AG04450 (cell line): ENCODE measurements at regions not wholly inside any gene's neighbourhood (a gene's known extent, or its start where the extent isn't known, plus 50 kb on each side); places are given as distances from the start of the nearest gene placed in this dataset.
"Not testable (repeated sequence)": the region's sequence is repeated elsewhere in the genome, so short reads cannot be mapped to it uniquely, and the experiment has no call there.

ENCODE experiments used
- CTCF ChIA-PET: fragments of 300-600, 350-600 bp; formaldehyde crosslinking; extraction: SDS; loops from one replicate; lab custom pipeline; 2022; ENCODE audit warnings: antibody characterized with exemption, inconsistent platforms; lab: Charles Lee
- POLR2A ChIA-PET: fragments of 350-600 bp; formaldehyde crosslinking; extraction: SDS; loops from one replicate; lab custom pipeline; 2021; ENCODE audit warnings: antibody characterized with exemption, inconsistent platforms; lab: Yijun Ruan, JAX
- DNase-seq: peaks from one replicate; pipeline ENCODE4 v3.0.0-alpha.2; 2011; ENCODE audit warnings: low read depth, low spot score
- H3K27ac ChIP-seq: one replicate; pipeline ENCODE4 v1.5.1; 2012; ENCODE audit warnings: low read depth, low read length, control low read depth
- H3K27me3 ChIP-seq: one replicate; pipeline ENCODE4 v1.6.0; 2012; ENCODE audit warnings: low read length; ENCODE audit not compliant: control insufficient read depth, insufficient read depth
- H3K4me3 ChIP-seq: 2 replicates; pipeline ENCODE4 v1.5.1; 2011; ENCODE audit warnings: mild to moderate bottlenecking, low read depth, low read length, control low read depth
- H3K9me3 ChIP-seq: 2 replicates; pipeline ENCODE4 v1.5.1; 2012; ENCODE audit warnings: low read length; ENCODE audit not compliant: control insufficient read depth, insufficient read depth
- CTCF ChIP-seq: IDR thresholded peaks from 2 replicates; pipeline ENCODE4 v1.5.1; 2011; ENCODE audit warnings: low read depth, low read length, control low read depth, inconsistent platforms

- Histone ChIP-seq H3K4me3 (no peak overlapping the region), H3K27ac (no peak overlapping the region), H3K27me3 (no peaks in the 10 kb centered on the region), H3K9me3 (no peaks in the 10 kb centered on the region)
- CTCF ChIA-PET: no interaction called here
- DNase-seq: no peak
- POLR2A ChIA-PET: no interaction called here
- no peak for TF ChIP-seq CTCF
Measured at GRCh38 chr2:194822097-194822496, 834.9 kb upstream of the SLC39A10 start.

GRCh38 chr2:194819367-194819766 lies 837.7 kb upstream of the SLC39A10 start:
- ChIA-PET CTCF (no interaction called here), POLR2A (no interaction called here)
- no peak overlapping the region for H3K27ac ChIP-seq
- no peak for TF ChIP-seq CTCF
- H3K27me3 ChIP-seq: no peaks in the 10 kb centered on the region
- no peak overlapping the region for H3K4me3 ChIP-seq
- H3K9me3 ChIP-seq: no peaks in the 10 kb centered on the region
- DNase-seq: no peak

GRCh38 chr2:194815475-194815874 lies 841.6 kb upstream of the SLC39A10 start:
- Histone ChIP-seq H3K27ac (no peak overlapping the region), H3K9me3 (no peaks in the 10 kb centered on the region), H3K27me3 (no peaks in the 10 kb centered on the region), H3K4me3 (no peak overlapping the region)
- ChIA-PET POLR2A (no interaction called here), CTCF (no interaction called here)
- no peak for TF ChIP-seq CTCF
- DNase-seq: no peak

GRCh38 chr2:194802589-194802988 lies 854.4 kb upstream of the SLC39A10 start:
- H3K4me3 ChIP-seq: no peak overlapping the region
- no peaks in the 10 kb centered on the region for H3K9me3 ChIP-seq
- DNase-seq: no peak
- H3K27me3 ChIP-seq: no peaks in the 10 kb centered on the region
- ChIA-PET CTCF (no interaction called here), POLR2A (no interaction called here)
- no peak for TF ChIP-seq CTCF
- H3K27ac ChIP-seq: no peak overlapping the region

- H3K9me3 ChIP-seq: not testable (repeated sequence)
Measured at GRCh38 chr2:194787071-194787470, 870.0 kb upstream of the SLC39A10 start.

GRCh38 chr2:194771394-194771793 lies 885.6 kb upstream of the SLC39A10 start:
- H3K27me3 ChIP-seq, H3K4me3 ChIP-seq, H3K9me3 ChIP-seq, DNase-seq, CTCF ChIA-PET, POLR2A ChIA-PET, H3K27ac ChIP-seq: not testable (repeated sequence)

More at GRCh38 chr2:194787071-194787470, 870.0 kb upstream of the SLC39A10 start:
- DNase-seq, H3K27ac ChIP-seq, POLR2A ChIA-PET, CTCF ChIA-PET, H3K4me3 ChIP-seq, H3K27me3 ChIP-seq: not testable (repeated sequence)
